HG03432 (cell line): ENCODE measurements at regions not wholly inside any gene's neighbourhood (a gene's known extent, or its start where the extent isn't known, plus 50 kb on each side); places are given as distances from the start of the nearest gene placed in this dataset.
"Not testable (repeated sequence)": the region's sequence is repeated elsewhere in the genome, so short reads cannot be mapped to it uniquely, and the experiment has no call there.

Source experiments
- ATAC-seq: cut with Tn5 transposase; IDR thresholded peaks from one replicate; pipeline ENCODE4 v1.9.1; 2021; ENCODE audit warnings: mild to moderate bottlenecking, moderate library complexity; ENCODE audit not compliant: unreplicated experiment

GRCh38 chr18:76053551-76053950, 441.5 kb downstream of the ZNF516 start:
- no peak for ATAC-seq

DNA sequence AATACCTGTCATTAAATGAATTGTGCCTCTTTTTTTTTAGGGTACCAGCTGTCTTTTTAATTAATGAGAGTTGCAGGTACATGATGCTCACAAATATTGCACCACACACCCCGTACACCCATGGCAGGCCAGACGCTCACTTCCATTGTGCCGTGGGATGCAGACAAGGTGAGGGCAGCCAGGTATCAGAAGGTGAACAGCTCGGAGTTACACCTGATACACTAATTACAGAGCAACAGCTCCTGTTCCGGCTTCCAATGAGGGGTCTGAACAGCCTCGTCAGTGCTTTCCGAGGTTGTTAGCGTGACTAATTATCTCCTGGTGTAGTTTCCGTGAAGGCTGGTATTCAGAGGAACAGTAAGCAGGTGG, 442.8 kb downstream of the ZNF516 start:
- no peak for ATAC-seq

- no peak for ATAC-seq
Measured at GRCh38 chr18:76051396-76052226, 443.4 kb downstream of the ZNF516 start.

- no peak for ATAC-seq
Measured at GRCh38 chr18:76046221-76046620, 448.8 kb downstream of the ZNF516 start.

DNA sequence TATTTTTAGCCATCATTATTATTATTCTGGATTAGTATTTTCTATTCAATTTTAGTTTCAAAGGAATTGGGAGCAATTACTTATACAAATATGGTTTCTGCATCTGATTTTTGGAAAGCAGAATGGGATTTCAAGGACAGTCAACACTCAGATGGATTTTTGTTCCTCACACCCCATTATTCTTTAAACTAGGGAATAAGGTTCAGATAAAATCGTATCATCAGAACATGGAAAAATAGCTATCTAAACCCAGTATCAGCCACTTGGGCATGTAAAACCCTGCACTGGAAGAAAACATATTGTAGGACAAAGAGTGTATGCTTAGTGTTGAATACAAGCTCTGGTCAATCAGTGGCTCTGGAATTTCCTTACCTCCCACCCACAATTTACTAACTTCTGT, 452.5 kb downstream of the ZNF516 start:
- no peak for ATAC-seq

- ATAC-seq, result no peak
Measured at GRCh38 chr18:76018210-76018609, 476.8 kb downstream of the ZNF516 start.

DNA sequence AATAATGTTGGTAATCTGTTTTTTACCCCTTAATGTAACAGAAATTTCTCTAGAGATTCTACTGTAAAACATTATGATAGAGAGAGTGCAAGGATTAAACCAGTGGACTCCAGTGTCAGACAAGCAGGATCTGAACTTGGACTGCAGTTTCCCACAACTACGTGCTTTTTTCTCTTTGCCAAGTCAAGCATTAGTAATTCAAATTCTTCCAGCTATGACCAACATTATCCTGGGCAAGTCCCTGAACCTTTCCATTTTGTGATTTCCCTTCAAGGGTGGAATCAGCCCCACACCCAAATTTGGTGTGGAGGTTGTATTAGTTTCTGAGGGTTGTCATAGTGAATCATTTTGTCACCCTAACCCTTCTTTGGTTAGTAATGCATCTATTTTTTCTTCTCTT, 482.0 kb downstream of the ZNF516 start:
- no peak for ATAC-seq

DNA sequence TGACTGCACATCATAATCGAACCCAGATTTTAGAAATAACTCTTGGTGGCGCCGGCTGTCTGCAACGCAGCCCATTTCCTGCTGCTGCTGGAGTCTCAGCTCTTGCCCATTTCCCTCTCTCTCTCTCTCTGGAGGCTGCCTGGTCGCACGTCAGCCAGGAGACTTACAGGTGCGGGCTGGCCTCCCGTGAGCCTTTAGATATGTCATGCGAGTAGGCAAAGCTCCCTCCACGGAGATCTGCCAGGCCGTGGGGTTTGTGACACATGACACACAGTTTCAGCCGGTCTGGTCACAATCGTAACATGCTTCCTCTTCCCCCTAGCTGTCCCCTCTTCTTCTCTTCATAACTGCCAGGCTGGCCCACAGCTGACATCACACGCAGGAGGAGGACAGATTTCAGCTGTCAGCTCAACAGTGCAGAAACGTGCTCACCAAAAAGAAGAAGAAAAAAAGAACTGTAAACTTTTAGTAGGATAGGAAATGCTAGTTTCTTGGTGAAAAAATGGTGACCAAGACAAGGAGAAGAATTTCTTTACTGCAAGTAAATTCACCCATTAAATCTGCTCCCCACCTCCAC, 489.3 kb downstream of the ZNF516 start:
- ATAC-seq, result no peak

GRCh38 chr18:75987913-75988312, 507.1 kb downstream of the ZNF516 start:
- not testable (repeated sequence) for ATAC-seq

GRCh38 chr18:75984853-75985252, 510.2 kb downstream of the ZNF516 start:
- ATAC-seq, result no peak

- ATAC-seq, result no peak
Measured at GRCh38 chr18:75981102-75981501, 513.9 kb downstream of the ZNF516 start.

DNA sequence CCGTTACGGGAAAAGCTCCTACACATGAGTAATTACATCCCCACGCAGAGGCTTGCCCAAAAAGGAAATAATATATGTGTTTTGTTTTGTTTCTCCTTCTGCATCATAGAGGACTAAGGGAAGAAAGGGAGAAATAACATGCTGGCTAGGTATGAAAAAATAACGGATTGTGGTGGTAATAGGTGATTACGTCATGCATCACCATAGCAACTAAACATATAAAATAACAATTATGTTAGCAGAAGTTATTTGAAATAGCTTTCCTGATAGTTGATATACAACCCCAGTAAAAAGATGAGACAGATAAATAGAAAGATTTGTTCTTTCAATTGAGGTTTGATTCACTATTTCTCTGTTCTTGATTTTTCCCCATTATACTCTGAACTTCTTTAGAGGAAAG, 518.0 kb downstream of the ZNF516 start:
- ATAC-seq, result no peak

- no peak for ATAC-seq
Measured at GRCh38 chr18:75970212-75970611, 524.8 kb downstream of the ZNF516 start.

DNA sequence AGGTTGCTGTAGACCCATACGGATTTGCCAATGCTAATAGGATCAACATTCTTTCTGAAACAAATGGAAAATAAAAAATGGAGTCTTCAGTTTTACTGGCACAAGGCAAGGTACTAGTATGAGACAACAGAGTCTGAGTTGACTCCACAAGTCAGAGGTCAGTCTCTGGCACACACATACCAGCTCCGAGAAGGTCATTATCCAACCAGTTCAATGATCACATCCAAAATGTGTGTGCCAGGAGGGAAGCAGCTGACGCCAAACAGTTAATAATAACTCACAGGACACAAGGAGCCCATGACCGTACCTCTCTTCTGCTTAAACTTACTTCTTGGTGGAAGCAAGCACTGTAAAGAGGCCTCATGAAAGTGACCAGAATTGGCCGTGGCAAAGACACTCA, 528.6 kb downstream of the ZNF516 start:
- no peak for ATAC-seq

GRCh38 chr18:75962036-75962572, 532.9 kb downstream of the ZNF516 start:
- no peak for ATAC-seq

GRCh38 chr18:75960356-75960755, 532.9 kb upstream of the SMIM21 start:
- ATAC-seq, result not testable (repeated sequence)

DNA sequence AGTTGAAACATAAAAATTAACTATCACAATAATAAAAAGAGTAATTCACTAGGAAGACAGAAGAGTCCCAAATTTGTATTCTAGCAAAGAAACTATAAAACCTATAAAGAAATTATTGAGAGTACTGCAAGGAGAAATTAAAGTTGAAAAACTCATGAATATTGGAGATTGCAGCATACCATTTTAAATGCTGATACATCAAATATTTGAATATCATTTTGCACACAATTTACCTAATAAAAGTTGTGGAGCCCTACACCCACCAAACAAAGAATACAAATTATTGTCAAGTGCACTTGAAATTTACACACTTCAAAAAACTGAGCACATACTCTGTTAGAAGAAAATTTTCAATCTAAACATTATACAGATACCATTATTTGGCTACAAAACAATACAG, 531.6 kb upstream of the SMIM21 start:
- ATAC-seq, result no peak

DNA sequence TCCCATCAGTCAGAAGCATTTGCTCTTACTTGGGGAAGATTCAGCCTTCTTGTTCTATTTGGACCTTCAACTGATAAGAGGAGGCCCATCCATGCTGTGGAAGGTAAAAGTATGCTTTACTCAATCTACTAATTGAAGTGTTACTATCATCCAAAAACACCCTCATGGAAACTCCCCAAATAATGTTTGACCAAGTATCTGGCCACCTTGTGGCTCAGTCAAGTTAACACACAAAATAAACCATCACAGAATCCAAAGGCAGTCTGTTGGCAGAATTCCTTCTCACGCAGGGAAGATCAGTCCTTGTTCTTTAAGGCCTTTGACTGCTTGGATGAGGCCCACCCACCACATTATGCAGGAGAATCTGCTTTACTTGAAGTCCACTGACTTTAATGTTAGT, 531.2 kb upstream of the SMIM21 start:
- ATAC-seq, result no peak

GRCh38 chr18:75945265-75945933, 517.9 kb upstream of the SMIM21 start:
- no peak for ATAC-seq

DNA sequence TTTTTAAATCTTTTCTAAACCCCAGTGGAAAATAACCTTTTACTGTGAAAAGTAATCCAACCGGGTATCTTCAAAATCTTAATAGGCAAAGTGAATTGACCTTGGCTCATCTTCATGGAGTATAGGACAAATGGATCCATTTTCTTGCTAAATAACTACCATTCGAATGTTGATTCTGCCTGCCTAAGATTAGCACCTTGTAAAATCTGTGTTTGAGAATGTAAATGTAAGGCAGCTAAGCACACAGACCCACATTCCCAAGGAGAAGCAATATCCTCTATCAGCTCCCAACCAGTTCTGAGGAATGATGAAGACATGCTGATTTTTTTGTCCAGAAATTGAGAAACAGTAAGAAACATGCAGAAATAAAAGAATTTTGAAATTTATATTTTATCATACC, 509.8 kb upstream of the SMIM21 start:
- ATAC-seq, result no peak

DNA sequence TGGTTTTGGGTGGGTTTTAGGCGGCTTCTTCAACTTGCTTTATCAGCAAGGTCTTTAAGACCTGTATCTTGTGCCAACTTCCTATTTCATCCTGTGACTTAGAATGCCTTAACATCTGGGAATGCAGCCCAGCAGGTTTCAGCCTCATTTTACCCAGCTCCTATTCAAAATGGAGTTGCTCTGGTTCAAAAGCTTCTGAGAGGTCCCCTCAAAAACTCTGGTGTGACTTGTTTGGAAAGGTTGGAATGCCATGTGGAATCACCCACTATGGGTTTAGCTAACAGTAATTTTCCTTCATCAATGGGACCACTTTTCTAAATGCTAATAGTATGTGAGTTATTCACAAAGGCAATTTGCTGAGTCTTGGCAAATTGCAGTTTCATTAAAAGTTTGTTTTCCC, 509.4 kb upstream of the SMIM21 start:
- no peak for ATAC-seq

- ATAC-seq, result no peak
Measured at GRCh38 chr18:75931079-75931478, 503.6 kb upstream of the SMIM21 start.
